ENCODE measurements at regions not wholly inside any gene's neighbourhood (a gene's known extent, or its start where the extent isn't known, plus 50 kb on each side); places are given as distances from the start of the nearest gene placed in this dataset.

GRCh38 chr16:54412037-54412436, 125.5 kb upstream of the IRX3 start:
- no peak for TF ChIP-seq CTCF (IDR thresholded peaks at IDR 0.05)
- no peak for TF ChIP-seq POLR2A (IDR thresholded peaks at IDR 0.05)
- no peak for TF ChIP-seq POLR2AphosphoS5 (IDR thresholded peaks at IDR 0.05)
- TF ChIP-seq EP300 (IDR thresholded peaks at IDR 0.05), result no peak

All from suprapubic skin (tissue), 4 donors.